ENCODE measurements at regions not wholly inside any gene's neighbourhood (a gene's known extent, or its start where the extent isn't known, plus 50 kb on each side); places are given as distances from the start of the nearest gene placed in this dataset.

GRCh38 chr9:29826421-29826820, 2253.1 kb upstream of the C9orf72 start (continued):
- no peak for TF ChIP-seq SKIL (CRISPR knock-in tag; IDR thresholded peaks at IDR 0.05; ENCODE audit: borderline replicate concordance)
- no peak for TF ChIP-seq ARNTL (CRISPR knock-in tag; IDR thresholded peaks at IDR 0.05)
- no peak for TF ChIP-seq MZF1 (CRISPR knock-in tag; IDR thresholded peaks at IDR 0.05; ENCODE audit: borderline replicate concordance)

- no peak for TF ChIP-seq ZNF263 (CRISPR knock-in tag; IDR thresholded peaks at IDR 0.05)
- peak; percentile 69 for TF ChIP-seq CTCF (CRISPR knock-in tag; IDR thresholded peaks at IDR 0.05)
- TF ChIP-seq ZNF639 (CRISPR knock-in tag; conservative IDR thresholded peaks at IDR 0.05) = no peak
- TF ChIP-seq GFI1 (CRISPR knock-in tag; IDR thresholded peaks at IDR 0.05; ENCODE audit: borderline replicate concordance) = no peak
- peak; percentile 44 for TF ChIP-seq RFX3 (CRISPR knock-in tag; IDR thresholded peaks at IDR 0.05)
- no peak for TF ChIP-seq ZNF776 (CRISPR knock-in tag; IDR thresholded peaks at IDR 0.05)
- TF ChIP-seq SMC3 (IDR thresholded peaks at IDR 0.05; ENCODE audit: low read length) = peak; percentile 51; the same call in 1 of the 2 replicates
- no peak for TF ChIP-seq MEIS2 (CRISPR knock-in tag; IDR thresholded peaks at IDR 0.05)
- peak; percentile 22; the same call in 1 of the 2 replicates for TF ChIP-seq RFX1 (IDR thresholded peaks at IDR 0.05)
- peak; percentile 87 for TF ChIP-seq STAG1 (CRISPR knock-in tag; IDR thresholded peaks at IDR 0.05)
- no peak for TF ChIP-seq ZFX (CRISPR knock-in tag; IDR thresholded peaks at IDR 0.05; ENCODE audit: low read depth)
- peak; percentile 59 for TF ChIP-seq RAD21 (CRISPR knock-in tag; IDR thresholded peaks at IDR 0.05)
- intact Hi-C loops (cut with micrococcal nuclease; ENCODE audit: unreplicated experiment) (loop anchor here (2.0 kb wide), 3 partner anchors 944 to 1970 kb away; no protein-coding TSS in a partner anchor), in situ Hi-C loops (cut with HindIII; ENCODE audit: extremely low pct_ligation_motif_present, low pct_unique_long_range_greater_than_20kb) (loop anchor here (25.0 kb wide), 1 partner anchor 1956 kb away; no protein-coding TSS in a partner anchor)
- ChIA-PET CTCF (ENCODE audit: low intra/inter-chr PET ratio, low total read pairs) (interaction anchor here (1.1 kb wide), 1 partner anchor 1969 kb away, joined by 4 read pairs; no protein-coding TSS in a partner anchor), POLR2A (no interaction called here)
- Histone ChIP-seq H2AFZ (ENCODE audit: low read length) (no peak overlapping the region), H4K20me1 (ENCODE audit: insufficient read depth, low read length) (no peaks in the 10 kb centered on the region), H3K27ac (ENCODE audit: extremely low read length, insufficient read depth, low read length) (no peak overlapping the region), H3K4me2 (ENCODE audit: low read depth, low read length) (no peak overlapping the region), H3K27me3 (ENCODE audit: control insufficient read depth in 1 of 2, insufficient read depth in 2 of 2, low read length in 2 of 2) (no peaks in the 10 kb centered on the region), H3K4me1 (ENCODE audit: insufficient read depth, low read length) (no peaks in the 10 kb centered on the region), H3K79me2 (ENCODE audit: insufficient read depth, low read length) (no peaks in the 10 kb centered on the region), H3K9me3 (ENCODE audit: low read length) (no peaks in the 10 kb centered on the region), H3K9ac (ENCODE audit: insufficient read depth, low read depth, low read length) (no peak overlapping the region), H3K4me3 (replicated peaks in 1 of 3; ENCODE audit: insufficient read depth in 1 of 3, low read depth in 2 of 3, low read length in 3 of 3) (no peak overlapping the region), H3K36me3 (replicated peaks in 1 of 2; ENCODE audit: control insufficient read depth in 1 of 2, insufficient read depth in 2 of 2, low read length in 2 of 2) (no peaks in the 10 kb centered on the region)
- no TSS peak for BruUV-seq (replicated peaks)
- ATAC-seq = peak; percentile 75
- FAIRE-seq = no peak
- peak; percentile 43 for DNase-seq (ENCODE audit: low spot score)
- 9% methylated on average over 6 of the region's 6 CpGs for WGBS (ENCODE audit: low lambda C conversion rate)
These were observed 2257.5 kb upstream of the C9orf72 start for GRCh38 chr9:29830821-29831220.
